ENCODE measurements at regions not wholly inside any gene's neighbourhood (a gene's known extent, or its start where the extent isn't known, plus 50 kb on each side); places are given as distances from the start of the nearest gene placed in this dataset.

- DNase-seq = no peak
Observed at GRCh38 chr5:54848581-54848980, 136.8 kb downstream of the ESM1 start.

- DNase-seq = no peak
Observed at GRCh38 chr5:54845567-54845941, 139.8 kb downstream of the ESM1 start.

DNA sequence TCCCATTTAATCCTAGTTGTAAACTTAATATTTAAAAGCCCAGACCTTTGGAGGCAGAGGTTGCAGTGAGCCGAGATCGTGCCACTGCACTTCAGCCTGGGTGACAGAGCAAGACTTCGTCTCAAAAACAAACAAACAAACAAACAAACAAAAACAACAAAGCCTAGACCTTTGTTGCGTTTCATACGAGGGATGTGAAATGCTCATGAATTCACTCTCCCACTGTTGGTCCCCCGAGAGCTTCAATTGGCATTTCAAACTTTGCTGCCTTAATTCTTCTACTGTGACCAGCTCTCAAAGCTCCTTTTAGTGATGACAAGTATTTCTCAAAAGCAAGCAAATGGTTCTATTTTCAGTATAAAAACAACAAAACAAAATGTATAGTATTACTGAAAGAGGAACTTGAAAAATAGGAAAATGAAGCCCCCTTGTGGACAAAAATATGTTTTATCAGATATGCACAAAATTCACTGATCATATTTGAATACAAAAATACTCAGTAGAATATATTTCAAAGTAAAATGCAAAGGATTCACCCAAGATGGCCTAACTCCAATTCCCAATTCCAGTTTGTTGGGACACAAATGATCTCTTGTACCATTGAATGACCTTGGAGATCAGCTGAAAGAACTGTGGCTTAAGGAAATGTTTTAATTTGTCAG is 140.4 kb downstream of the ESM1 start:
- DNase-seq = no peak

DNA sequence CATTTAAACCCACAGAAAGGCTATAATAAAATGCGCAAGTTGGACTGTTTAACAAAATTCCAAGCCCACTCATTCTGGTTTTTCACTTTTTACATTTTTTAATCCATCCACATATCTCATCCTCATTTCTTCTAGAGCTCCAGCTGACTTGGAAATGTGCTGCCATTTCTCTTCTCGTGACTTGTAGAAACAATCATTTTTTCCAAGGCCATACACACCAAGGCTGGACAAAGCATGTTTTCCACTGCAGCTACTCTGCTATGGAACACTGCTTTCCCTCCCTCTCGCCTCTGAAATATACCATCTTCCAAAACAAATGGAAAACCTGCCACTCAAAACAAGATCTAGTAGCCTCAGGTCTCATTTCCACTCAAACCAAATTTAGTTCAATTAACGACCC is 141.1 kb downstream of the ESM1 start:
- no peak for DNase-seq

DNA sequence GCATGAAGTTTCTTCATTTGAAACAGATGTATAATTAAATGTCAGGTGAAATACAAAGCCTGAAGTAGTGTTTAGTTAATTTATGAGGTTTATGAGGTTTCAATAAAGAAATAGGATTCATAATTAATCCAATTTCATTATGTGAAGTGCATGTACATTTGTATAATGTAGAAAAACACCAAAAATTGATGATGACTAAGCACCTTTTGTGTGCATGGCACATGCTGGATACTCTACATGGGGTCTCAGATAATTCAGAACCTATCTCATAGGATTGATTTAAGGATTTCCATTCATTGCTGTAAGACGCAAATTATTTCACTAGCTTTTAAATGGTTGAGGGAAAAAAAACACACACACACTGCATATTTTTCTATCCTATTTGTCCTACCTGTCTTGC is 143.9 kb downstream of the ESM1 start:
- no peak for DNase-seq

DNA sequence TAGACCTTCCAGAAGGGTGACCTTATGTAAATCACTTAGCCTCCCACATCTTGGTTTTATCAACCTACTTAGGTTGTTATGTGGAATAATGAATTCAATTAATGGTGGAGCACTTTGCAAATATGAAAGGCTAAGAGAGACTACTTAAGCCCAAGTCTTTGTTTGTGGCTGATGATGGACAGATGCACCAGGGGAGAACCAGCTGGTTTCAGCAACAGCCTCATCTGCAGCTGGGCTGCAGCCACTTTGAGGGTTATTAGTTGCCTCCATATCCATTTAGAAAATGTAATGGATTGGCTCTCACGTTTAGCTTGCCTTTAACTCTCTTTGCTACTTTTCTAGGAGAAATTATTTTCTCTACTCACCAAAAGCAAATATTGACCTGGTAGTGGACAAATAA is 146.6 kb downstream of the ESM1 start:
- no peak for DNase-seq

GRCh38 chr5:54837981-54838380 is 147.4 kb downstream of the ESM1 start:
- DNase-seq = no peak

DNA sequence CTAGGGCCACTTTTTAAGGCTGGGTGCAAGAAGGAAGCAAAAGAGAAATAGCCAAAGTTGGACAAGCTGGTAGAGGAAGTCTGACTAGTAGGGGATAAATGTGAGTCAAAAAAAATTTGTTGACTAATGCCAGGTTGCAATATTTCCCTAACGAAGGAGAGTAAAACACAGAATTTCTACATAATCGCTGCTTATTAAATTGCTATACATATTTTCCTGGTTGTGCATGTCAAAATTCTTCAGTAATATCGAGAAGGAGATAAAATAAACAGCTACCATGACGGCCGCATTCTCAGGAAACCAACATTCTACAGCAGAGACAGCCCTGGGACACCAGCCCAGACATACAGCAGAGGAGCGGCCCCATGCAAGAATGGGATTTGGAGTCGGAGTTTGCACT is 148.3 kb downstream of the ESM1 start:
- DNase-seq = no peak

DNA sequence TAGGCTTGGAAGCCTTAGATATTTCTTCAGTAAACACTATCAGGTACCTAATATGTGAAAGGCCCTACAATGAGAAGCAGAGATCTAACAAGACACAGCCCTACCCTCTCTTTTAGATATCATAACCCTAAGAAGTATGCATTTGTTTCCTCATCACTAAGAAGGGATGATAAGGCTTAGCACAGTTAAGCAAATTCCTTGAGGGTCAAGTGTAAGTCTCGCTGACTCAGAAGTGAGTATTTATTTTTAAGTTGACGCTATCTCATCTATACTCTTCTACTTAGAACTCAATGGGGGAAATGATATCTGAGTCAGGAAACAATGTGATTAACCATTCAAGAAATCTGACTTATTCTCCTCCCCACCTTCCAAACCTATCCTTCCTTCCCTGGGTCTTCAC is 149.7 kb downstream of the ESM1 start:
- DNase-seq = no peak

DNA sequence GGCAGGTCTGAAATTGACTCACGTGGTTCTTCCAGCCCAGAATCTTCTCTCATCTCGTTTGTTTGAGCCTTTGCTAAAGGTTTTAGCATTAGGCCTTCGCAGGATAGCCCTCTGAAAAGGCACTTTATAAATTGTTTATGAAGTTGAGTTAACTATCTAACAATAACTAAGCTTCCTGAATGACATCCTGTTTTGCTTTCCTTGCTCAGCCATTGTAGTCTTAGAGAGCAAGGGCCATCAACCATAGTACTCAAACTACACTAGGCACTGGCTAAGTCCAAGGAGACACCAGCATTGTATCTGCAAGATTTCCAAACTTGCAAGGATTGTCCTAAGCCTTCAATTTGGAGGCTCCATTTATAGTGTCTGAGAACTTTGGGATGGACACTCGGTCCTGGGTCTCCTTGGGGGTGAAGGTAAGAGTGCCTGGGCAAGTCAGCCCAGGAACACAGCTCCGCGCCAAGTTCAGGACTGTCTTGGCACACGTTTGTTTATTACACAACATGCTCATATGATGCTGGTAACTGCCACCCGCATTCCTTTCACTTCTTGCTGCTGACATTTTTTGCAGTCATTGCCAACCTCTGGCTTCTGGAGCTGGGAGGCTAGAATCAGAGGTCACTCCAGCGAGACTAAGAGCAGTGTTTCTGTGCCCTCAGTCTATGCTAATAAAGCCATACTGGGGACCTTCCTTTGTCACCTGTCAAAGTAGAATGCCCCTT is 151.1 kb downstream of the ESM1 start:
- no peak for DNase-seq

GRCh38 chr5:54833590-54833989 is 151.8 kb downstream of the ESM1 start:
- DNase-seq = no peak

GRCh38 chr5:54832858-54833257 is 152.5 kb downstream of the ESM1 start:
- peak; percentile 7 for DNase-seq

DNA sequence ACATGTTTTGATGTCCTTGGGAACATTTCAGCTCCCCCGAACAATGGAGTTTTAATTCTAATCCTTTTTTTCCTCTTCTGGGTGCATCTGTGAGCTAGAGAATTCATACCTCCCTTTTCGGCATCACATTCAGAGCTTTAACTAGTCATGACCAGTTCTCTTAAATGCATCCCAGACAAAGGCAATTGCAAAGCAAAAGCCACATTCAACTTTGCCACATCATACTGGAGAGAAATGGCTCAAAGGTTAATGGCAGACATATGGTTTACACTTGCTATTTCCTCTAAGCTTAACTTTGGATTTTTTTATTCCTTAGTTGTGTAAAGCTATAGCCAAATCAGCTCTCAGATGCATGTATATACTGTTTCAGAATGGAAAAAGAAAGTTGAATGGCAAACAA is 153.3 kb downstream of the ESM1 start:
- DNase-seq = no peak

GRCh38 chr5:54831233-54831632 is 154.2 kb downstream of the ESM1 start:
- DNase-seq = no peak

DNA sequence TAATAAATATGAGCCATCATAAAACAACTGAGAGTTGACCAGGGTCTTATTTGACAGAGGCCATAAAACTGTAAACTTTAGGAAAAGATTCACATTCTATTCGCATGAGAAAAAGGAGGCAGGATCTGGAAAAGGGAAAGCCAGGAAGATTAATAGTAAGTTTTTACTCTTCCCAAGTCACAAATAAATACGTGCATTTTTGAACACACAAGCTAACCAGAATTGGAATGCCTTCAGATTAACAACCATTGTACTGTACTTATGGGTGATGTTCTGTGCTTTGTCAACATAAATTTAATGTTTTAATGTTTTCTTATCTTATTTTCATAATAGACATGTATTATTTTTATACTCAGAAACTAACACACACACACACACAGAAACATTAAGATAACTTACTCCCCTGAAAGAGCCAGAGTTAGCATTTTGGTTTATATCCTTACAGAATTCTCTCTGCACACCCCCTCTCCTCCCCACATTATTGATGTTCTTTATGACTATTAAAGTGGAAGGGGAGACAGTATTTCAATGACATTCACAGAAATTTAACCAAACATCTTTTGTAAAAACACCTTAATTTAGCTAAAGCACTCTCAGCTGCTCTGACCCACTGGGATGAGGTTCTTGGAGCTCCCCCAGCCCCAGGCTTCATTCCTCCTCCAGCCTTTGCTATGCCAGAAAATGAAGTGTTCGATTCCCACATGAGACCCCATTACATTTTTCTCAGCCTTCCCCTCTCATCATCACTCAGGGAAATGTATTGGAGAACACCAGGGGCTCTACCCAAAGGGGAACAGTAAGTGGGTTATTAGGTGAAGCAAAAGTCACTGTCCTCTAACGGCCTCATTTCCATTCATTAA is 155.5 kb downstream of the ESM1 start:
- no peak for DNase-seq

GRCh38 chr5:54829102-54829501 is 156.3 kb downstream of the ESM1 start:
- no peak for DNase-seq

DNA sequence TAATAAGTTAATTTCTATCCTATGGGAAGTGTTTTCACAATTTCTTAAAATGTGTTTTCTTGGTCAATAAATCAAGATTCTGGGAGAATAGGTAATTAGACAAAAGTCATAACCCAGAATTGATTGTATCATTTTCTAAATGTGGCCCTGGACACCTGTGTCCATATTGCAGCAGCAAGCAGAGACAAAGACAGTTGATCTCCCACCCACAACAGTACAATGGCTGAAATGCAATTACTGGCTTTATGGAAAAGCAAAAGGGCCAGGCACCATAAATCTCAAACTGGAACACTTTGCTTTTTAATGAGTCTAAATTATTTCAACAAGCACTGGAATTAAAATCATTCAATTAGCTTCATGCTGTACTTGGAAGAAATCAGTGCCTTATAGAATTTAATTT is 157.2 kb downstream of the ESM1 start:
- DNase-seq = no peak

DNA sequence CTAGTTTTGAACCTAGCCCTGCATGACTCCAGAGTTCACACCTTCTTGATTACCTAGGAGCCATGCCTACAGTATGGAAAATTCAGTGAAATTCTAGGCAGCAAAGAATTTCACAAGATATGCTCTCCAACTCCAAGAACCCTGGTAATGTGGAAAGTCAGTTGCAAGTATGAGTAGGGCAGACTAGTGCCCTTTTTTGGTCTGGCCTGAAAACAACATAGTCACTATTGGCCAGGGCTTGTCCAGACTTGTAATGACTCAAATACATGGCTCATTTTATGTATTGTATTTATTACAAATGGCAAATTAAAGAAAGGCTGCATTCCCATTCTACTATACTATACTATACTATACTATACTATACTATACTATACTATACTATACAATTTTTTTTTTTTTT is 160.4 kb downstream of the ESM1 start:
- no peak for DNase-seq

- no peak for DNase-seq
Observed at GRCh38 chr5:54823006-54823405, 162.4 kb downstream of the ESM1 start.

DNA sequence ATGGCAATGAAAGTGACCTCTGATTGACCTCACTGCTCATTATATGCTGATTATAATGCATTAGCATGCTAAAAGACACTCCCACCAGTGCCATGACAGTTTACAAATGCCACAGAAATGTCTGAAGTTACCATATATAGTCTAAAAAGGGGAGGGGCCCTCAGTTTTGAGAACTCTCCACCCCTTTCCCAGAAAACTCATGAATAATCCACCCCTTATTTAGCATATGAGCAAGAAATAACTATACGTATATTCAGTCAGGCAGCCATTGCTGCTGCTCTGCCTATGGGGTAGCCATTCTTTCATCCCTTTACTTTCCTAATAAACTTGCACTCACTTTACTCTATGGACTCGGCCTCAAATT is 163.1 kb downstream of the ESM1 start:
- no peak for DNase-seq

- no peak for DNase-seq
Observed at GRCh38 chr5:54821445-54822323, 163.7 kb downstream of the ESM1 start.

DNA sequence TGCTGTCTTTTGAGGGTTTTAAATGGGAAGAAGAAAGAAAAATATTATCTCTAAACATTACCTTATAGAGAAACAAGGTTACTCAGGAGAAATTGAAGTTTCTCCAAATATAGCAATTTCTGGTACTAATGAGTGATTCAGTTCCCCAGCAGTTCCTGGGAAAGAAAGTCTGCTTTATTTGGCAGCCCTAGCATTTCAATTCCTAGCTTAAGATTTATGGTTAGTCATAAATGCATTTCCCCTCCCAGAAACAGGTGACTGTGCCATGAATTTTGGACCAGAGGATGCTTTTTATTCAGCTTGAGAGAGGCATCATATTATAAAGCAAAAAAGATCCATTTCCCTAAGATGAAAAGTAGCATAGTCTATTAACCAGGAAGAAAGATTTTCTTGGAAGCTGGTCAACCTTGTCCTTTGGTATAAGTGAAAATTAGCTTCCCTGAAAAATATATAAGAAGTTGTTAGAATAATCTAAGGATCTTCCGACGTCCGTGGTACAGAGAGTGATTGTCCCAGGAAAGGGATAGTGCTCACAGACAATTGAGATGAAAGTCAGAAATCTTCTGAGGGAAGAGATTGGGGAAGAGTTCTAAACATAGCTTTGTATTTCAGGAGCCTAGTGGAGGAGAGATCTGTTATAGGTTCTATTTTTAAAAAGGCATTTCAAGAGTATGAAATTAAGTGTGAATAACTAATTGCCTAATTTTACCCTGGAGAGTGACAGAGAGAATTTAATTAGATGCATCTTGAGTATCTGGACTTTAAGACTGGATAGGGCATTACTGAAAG is 164.9 kb downstream of the ESM1 start:
- no peak for DNase-seq

All from CD4-positive, alpha-beta T cell treated with Interleukin-6 for 4 hours (primary cell).